GM19463 (cell line): ENCODE measurements at regions not wholly inside any gene's neighbourhood (a gene's known extent, or its start where the extent isn't known, plus 50 kb on each side); places are given as distances from the start of the nearest gene placed in this dataset.
"Not testable (repeated sequence)": the region's sequence is repeated elsewhere in the genome, so short reads cannot be mapped to it uniquely, and the experiment has no call there.

ENCODE experiments used
- ATAC-seq: cut with Tn5 transposase; IDR thresholded peaks from one replicate; pipeline ENCODE4 v1.9.1; 2021; ENCODE audit warnings: mild to moderate bottlenecking, moderate library complexity; ENCODE audit not compliant: unreplicated experiment

DNA sequence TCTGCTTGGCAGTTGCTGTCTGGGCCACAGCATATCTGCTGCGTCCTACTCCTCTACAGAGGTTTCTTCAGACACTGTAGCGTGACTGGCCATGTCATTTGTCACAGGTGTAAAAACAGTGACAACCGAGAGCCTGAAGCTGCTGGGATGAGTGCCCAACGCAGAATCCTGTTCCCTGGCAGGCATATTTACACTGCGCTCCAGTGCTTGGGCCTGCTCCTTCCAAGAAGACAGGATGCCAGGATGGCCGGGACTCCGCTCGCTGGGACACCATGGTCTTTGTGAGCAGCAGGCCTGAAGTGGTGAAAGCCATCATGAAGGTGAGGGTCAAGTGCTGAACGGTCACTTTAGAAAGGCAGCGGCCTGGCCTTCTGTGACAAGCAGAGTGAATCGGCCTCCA lies 171.4 kb downstream of the EMP1 start:
- ATAC-seq, result no peak

DNA sequence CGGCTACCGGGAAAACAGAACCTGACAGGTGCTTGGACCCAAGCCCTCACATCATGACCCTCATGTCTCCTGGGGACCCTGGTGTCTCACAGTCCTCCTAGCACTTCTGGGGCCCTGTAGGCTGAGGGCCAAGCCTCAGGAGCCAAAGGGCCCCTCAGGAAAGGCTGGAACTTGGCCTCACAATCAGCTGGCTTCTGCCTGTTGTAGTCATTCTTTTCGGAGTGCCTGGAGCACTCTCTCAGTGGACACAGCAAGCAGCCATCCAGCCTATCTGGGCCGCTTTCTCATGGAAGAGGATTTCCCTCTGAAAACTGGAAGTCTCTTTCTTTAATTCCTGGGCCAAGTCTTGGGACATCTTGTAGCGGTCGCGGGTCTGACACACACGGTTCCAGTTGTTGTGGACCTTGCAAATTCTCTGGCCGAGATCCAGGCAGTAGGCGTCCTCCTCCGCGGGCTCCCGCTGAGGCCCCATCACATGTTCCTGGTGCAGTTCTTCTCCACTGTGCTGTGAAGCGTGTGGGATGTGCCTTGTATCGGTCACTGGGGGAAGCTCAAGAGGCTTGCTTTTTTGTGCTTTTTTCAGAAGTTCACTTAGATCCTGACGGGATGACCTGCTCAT lies 169.3 kb downstream of the EMP1 start:
- no peak for ATAC-seq

DNA sequence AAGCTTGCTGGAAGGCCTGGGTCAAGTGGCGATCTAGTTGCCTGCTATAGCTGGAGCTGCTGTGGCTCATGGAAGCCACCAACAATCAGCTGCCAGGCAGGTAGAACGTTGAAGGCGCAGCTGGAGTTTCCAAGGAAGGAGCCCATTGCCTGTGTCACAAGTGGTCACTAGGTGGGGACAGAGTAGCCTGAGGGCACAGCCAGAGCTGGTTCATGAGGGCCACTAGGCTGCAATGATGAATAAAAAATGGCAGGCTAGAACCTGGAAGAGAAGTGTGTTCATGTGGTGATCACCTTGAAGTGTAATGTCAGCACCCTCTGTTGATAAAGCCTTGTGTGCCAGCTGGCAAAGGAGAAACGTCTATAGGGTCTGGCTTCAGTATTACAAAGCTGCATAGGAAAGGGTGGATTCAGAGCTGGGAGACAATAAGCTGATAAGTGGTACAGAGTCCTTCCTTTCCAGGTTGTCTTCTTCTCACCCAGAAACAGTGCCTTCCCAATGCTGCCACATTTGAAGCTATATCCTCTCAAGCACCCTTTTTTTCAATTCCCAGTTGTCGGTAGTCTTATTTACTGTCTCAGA lies 165.8 kb downstream of the EMP1 start:
- ATAC-seq, result no peak

DNA sequence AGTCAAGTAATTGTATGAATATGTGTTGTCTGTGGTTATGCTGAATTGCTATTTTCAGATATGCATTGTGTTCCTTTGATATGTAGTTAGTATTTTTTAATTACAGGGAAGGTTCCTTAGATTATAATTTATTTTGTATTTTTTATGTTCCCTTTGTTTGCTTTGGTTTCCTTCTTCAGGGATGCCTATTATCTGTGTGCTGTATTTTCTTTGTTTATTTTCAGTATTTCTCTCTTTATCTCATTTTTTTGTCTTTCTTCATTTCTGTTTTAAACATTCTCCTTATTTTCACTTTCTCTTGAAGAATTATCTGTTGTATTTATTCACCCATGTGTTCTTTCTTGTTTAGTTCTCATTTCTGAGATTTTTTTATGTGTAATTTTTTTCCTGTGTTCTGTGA lies 163.1 kb downstream of the EMP1 start:
- ATAC-seq, result no peak

DNA sequence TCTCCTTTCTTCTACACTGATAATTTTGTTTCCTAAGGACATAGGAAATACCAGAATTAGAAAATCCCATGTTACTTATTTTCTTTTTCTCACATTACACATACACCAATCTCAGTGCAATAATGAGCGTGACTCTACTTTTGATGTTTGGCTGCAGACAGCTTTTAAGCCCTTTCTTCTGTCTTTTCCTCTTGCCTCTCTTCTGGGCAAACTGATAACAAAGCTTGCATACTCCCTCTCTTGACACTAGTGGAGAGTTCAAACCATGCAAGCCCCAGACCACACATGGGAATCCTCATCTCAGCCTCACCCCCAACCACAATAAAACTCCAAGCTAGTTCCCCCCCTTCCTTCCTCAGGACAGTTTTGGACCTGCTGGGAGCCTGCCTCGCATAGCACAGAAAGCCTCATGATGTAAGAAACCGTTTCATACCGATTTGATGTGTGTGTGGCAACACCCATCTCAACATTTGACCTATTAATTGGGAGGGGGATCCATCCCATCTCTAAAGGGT lies 161.9 kb downstream of the EMP1 start:
- no peak for ATAC-seq

DNA sequence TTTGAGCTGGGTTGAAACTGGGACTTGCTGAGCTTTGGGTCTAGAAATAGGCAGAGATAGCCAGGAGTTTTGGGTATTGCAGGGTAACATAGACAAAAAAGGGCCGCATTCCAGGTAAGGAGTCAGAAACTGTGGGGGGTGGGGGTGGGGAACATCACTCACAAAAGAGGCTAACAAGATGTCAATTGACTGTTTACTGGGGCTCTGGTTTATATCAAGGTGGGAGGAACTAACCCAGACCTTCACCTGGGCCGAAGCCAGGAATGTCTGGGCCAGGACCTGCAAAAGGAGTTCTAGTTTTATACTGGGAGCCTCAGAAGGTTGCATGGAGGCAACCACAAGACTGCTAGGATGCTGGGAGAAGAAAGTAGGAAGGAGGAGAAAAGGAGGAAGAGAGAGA lies 154.4 kb downstream of the EMP1 start:
- ATAC-seq, result no peak

DNA sequence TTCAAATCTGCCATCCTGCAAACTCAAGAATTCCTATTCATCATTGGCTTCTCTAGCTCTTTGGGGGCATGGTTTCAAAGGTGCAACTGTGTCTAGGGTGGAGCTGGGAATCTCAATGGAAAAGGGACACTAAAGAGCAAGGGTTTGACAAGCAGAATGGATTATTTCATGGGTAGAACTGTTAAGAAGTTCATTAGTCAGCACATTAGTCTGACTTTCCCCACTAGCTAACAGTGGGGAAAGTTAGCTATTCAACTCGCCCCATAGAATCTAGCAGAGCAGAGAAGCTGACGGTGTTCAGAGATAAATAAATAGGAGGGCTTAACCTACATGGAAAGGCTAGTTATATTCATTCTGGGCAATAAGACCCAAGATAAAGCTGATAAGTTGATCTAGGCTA lies 153.9 kb downstream of the EMP1 start:
- ATAC-seq, result no peak

DNA sequence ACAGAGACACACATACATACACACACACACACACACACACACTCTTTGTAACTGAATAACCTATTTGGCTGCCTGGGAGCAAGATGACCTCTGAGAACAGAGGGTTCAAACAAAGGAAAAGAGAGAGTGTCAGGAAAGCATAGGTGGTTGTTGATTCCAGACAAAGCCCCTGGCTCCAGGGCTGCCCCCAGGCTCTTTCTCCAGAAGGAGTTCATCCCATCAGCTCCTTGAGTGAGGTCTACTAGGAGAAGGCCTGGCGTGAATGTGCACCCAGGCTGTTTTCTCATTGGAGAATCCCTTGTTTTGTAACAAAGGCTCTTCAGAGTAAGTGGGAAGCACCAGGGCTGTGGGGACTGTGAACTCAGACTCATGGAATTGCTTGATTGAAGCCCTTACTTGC lies 151.9 kb downstream of the EMP1 start:
- ATAC-seq, result no peak

DNA sequence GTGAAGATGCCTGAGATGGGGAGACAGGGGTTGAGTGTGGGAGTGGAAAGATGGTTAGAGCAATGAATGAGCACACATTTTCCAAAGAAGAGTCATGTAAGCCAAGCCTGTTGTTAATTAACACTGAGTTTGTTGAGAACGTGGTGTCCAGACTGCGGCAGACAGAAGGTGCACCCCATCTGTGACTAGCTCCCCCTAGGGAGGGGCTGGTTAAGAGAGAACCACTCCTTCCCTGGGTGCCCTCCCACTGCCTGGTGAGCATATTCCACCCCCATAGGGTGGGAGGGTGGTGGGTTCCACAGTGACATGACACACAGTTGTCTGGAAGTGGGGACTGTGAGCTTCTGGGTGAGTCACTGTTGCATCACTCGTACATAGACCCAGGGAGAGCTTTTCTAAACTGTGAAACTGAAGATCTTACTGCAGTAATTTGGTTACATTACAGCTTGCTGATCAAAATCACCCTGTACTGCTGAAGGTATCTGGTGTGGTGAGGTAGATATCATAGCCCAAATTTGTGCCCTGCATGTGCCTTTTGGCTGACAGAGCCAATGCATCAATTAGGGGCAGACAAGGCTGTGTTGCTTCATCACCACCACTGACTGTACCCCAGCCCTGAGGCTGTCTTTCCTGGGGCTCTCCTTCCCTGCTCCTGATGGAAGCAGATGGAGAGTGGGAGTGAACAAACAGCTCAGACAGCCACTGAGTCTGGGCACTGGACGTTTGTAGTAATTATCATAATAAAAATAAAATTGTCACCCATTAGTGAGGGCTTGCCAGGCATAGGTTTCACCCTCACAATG lies 150.9 kb downstream of the EMP1 start:
- ATAC-seq, result no peak

DNA sequence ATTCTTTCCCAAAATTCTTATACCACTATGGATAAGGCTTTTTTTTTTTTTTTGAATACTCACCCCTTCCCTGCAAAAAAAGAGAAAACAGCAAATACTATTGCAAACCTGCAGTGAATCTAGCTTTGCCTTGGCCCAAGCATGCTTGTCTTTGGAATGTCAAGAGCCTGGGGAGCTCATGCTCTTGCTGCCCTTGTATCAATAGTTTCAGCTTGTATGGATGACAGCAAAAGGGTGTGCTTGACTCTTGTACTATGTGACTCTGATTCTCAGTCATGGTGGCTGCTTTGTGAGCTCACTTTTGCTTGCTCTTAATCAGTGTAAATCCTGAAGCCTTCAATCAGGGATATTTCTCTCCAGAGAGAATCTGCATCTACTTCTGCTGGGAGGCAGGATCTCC lies 149.2 kb downstream of the EMP1 start:
- ATAC-seq, result no peak

DNA sequence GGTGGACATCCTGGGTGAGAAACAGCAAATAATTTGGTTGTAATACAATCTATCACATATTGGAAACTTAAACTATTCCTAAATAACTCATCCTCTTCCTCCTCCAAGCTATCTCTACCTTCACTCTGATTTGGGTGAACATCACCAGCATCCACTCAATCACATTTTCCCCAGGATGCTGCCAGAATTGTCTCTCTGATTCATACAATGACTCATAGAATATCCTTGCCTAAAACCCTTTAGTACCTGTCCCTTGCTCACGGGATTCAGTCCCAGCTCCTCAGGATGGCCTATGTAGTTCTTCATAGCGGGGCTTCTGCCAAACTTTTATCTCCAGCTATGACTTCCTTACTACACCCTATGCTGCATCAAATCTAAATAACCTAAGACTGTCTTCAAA lies 146.8 kb downstream of the EMP1 start:
- no peak for ATAC-seq

DNA sequence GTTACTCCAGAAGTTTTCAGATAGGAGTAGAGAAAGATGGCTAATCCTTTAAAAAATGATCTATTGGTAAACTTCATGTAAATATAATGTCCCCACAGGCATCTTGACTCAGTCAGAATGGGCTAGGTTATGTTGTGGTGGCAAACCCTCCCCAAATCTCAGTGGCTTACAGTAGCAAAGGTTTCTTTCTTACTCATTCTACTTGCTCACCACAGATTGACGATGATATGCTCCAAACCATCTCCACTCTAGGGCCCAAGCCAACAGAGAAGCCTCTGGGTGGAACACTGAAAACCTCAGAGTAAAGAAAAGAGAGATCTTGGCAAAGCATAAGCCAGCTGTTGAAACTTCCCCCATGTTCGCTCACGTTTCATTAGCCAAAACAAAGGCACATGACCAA lies 146.4 kb downstream of the EMP1 start:
- no peak for ATAC-seq

DNA sequence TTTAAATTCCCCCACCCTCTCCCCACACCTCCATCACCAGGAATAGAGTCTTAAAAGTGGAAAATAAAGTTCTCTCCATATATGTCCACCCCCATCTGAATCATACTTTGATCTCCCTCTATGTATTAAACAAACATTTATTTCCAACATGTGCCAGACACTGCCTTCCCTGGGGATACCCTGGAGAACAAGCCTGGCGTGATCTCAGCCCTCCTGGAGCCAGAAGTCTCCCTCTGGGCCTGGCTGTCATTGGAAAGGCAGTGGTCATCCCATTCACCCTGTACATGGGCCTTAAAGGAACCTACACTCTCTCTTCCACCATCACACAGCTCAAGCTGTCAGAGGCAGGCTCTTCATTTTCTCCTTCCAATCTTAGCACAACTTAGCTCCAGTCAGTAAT lies 143.6 kb downstream of the EMP1 start:
- no peak for ATAC-seq

DNA sequence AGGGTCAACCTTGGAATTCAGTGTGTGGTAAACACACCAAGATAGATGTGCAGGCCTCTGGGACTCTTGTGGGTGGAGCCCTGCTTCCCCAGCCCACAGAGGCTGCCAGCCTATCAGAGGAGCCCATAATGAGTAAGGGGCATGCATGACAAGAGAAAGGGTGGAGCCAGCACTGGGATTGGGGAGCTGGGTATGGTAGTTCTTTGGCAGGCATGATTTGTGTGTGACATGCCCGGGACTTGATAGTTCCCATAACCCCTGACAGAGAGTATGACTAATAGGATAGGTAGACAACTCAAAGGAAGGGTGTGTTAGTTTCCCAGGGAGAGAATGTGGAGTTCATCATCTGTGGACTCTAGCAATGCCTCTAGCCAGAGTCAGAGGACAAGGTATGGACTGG lies 143.0 kb downstream of the EMP1 start:
- ATAC-seq, result no peak

DNA sequence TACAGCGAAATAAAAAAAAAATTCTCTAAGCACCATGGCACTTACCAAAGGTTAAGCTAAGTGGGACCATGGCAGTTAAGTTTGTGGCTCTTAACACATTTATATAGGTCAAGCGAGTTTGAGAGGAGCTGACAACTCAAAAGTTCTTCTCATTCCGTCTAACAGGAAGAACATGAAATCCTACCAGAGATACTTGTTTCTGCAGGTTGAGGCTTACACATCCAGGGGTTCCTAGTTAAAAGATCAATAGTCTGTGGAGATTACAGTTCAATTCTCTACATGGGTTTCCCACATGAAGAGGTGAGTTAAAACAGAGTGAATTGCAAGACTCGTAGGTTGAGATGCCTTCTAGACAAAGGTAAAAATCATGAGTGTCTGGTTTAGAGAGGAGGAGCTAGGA lies 142.6 kb downstream of the EMP1 start:
- ATAC-seq, result no peak

DNA sequence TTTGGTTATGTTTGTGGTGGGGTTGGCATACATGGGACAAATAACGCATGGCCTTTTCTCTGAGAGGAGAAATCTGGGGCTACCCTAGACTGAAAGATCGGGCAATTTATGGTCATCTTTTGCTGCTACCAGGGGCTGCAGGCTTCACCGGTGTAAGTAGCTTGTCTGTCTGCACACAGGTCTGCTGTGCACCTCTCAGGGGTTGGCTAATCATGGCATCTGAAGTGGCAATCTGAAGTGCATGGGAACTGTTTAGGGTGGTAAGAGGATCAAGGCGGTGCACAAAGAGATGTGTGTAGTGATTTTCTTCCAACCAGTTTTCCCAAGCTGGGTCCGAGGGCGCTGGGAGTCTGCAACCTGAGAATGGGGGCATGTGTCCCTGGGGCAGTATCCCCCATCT lies 141.3 kb downstream of the EMP1 start:
- no peak for ATAC-seq

DNA sequence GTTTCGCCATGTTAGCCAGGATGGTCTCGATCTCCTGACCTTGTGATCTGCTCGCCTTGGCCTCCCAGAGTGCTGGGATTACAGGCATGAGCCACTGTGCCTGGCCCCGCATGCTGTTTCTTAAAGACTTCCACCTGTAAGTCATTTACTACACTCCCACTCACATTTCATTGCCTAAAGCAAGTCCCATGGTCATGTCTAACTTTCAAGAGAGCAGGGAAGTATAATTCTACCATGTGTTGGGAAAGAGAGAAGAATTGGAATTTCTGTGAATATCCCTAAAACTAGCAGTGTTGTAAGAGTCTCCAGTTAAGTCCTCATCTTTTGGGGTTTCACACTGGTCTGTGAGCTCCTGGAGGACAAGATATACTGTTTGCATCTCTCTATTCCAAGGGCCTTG lies 139.7 kb downstream of the EMP1 start:
- no peak for ATAC-seq

DNA sequence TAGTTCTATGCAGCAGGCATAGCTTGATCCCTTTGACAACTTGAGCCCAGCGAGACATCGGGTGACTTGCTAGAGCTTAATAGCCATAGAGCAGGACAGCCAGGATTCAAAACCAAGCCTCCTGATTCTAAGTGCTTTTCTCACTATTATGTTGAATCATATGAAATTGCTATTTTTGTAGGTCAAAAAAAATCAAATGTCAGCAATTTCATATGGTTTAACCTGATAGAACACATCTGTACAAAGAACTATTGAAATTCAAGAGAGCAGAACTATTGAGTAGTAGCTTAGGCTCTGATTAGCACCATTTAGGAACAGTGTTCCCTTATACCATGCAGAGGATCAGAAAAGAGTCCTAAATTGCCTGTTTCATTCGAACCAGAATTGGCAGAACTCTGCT lies 132.0 kb downstream of the EMP1 start:
- no peak for ATAC-seq

DNA sequence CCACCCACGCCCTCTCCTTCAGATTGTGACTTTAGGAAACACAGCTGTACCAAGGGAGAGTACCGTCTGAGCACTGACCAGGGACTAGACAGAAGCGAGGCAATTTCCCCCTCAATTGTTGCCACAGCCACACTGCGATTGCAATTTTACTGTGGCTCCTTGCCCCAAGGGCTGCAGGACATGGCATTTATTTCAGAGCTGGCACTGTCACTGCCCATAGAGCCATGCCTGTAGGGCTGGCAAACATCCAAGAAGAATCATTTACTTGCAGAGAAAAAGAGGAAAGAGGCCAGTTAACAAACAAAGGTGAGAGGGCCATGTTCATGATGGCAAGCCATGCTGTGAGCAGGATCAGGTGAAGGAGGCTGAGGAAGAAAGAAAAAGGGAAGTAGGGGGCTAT lies 129.6 kb downstream of the EMP1 start:
- no peak for ATAC-seq

DNA sequence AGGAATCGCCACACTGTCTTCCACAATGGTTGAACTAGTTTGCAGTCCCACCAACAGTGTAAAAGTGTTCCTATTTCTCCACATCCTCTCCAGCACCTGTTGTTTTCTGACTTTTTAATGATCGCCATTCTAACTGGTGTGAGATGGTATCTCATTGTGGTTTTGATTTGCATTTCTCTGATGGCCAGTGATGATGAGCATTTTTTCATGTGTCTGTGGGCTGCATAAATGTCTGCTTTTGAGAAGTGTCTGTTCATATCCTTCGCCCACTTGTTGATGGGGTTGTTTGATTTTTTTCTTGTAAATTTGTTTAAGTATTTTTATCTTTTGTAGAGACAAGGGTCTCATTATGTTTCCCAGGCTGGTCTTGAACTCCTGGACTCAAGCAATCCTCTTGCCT lies 128.5 kb downstream of the EMP1 start:
- ATAC-seq, result not testable (repeated sequence)

DNA sequence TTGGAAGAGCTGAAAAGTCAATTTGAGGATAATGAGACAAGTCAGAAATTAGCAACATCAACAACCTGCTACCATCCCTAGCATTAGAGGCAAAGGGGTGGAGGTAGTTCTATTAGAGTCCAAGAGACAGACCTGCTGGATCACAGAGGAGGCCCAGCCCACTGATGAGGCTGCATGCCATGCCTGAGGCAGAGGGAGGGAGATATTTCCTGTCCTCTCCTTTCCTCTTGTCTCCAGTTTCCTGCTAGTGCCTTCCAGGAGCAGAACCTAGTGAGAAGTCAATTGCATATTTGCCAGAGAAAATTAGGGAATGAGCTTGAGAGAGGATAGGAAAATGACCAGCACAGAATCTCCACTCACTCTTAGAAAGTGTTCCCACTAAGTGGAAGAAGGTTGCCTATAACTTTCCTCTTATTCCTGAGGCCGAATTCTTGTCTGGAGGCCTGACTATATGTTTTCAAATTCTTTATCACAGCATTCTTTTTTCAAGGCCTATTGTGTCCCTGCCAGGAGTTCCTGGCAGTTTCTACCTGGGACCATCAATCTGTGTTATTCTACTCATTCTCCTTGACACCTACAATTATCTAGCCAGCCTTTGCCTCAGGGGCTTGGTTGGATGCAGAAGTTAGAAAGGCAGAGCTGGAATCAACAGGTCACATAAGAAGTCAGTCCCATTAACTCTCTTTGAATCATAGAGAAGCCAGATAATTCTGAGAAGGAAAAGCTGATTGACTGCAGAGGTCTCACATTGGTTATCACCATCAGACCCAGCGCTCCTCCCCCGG lies 121.9 kb downstream of the EMP1 start:
- ATAC-seq, result no peak
